Muscle layer of duodenum (tissue), 2 donors: ENCODE measurements at regions not wholly inside any gene's neighbourhood (a gene's known extent, or its start where the extent isn't known, plus 50 kb on each side); places are given as distances from the start of the nearest gene placed in this dataset.
"Not testable (repeated sequence)": the region's sequence is repeated elsewhere in the genome, so short reads cannot be mapped to it uniquely, and the experiment has no call there.

ENCODE experiments used
- H3K27ac ChIP-seq: one replicate; pipeline ENCODE4 v1.7.0; 2013; ENCODE audit warnings: mild to moderate bottlenecking, low read length
- H3K27me3 ChIP-seq: one replicate; pipeline ENCODE4 v1.7.0; 2013; ENCODE audit warnings: low read depth, mild to moderate bottlenecking, control low read depth, low read length
- H3K36me3 ChIP-seq, 2 donors: one replicate each; pipeline ENCODE4 v1.7.0; 2013; ENCODE audit warnings: low read length in 2 of 2, control low read depth in 1 of 2, mild to moderate bottlenecking in 1 of 2; ENCODE audit not compliant: insufficient read depth in 2 of 2, control insufficient read depth in 1 of 2
- H3K4me1 ChIP-seq, 2 donors: one replicate each; pipeline ENCODE4 v1.7.0; 2013; ENCODE audit warnings: low read length in 2 of 2, mild to moderate bottlenecking in 2 of 2, control low read depth in 1 of 2, moderate library complexity in 1 of 2; ENCODE audit not compliant: insufficient read depth in 2 of 2, control insufficient read depth in 1 of 2
- H3K4me3 ChIP-seq, 2 donors: one replicate each; pipeline ENCODE4 v1.7.0; 2013; ENCODE audit warnings: low read length in 2 of 2, low read depth in 1 of 2, mild to moderate bottlenecking in 1 of 2
- H3K9me3 ChIP-seq, 2 donors: one replicate each; pipeline ENCODE4 v1.7.0; 2013; ENCODE audit warnings: low read length in 2 of 2, control low read depth in 1 of 2, mild to moderate bottlenecking in 1 of 2; ENCODE audit not compliant: control insufficient read depth in 1 of 2
- donor health status: healthy.

DNA sequence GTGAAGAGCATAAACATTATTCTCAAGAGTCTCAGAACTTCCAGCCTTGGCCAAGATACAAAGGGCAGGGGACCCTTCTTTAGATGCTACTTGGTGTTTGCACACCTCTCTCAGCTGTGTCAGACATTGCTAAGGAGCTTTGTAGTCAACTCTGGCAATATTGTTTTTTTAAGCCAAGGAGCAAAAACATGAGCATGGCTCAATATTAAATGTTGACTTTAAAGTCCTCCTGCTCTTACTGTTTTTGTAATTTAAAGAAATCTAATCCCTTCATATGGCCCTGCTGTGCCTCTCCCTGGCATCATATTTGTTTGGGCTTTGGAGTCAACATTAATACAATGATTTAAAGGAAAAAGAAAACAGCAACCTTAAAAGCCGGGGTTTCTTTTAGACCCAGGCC lies 67.9 kb upstream of the TMEM170B start:
- no peaks in the 10 kb centered on the region for H3K27me3 ChIP-seq
- no peak overlapping the region for H3K4me3 ChIP-seq
- no peak overlapping the region for H3K27ac ChIP-seq
- H3K9me3 ChIP-seq = no peaks in the 10 kb centered on the region
- H3K36me3 ChIP-seq = no peaks in the 10 kb centered on the region
- H3K4me1 ChIP-seq = no peaks in the 10 kb centered on the region

DNA sequence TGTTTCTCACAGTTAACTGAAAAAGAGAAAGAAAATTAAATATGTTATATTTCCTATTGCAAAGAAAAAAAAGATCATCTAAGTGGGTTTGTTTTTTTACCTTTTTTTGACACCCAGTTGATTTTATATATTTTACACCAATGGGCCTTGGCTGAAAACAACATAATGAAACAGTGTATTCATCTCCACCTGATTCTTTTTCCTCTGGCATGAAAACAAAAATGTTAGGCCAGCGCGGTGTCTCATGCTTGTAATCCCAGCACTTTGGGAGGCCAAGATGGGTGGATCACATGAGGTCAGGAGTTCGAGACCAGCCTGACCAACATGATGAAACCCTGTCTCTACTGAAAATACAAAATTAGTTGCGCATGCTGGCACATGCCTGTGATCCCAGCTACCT lies 69.3 kb upstream of the TMEM170B start:
- H3K27ac ChIP-seq, H3K36me3 ChIP-seq, H3K4me1 ChIP-seq, H3K27me3 ChIP-seq, H3K4me3 ChIP-seq, H3K9me3 ChIP-seq: not testable (repeated sequence)

DNA sequence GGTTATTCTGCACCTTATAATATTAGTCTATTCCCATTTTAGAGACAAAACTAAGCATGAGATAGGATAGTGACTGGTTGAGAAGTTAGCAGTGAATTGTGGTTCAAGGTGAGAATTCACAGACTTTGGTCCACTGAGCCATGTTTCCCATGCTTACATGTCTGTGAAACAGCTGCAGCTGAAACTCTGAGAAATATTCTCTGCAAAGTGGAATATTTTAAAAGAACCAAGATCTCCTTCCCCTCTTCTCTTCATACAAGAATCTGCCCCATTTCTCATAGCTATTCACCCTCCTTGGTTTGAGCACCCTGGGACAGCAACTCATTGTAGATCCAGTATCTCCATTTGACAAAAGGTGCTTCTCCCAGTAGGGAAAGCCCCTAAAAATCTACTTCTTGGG lies 70.2 kb upstream of the TMEM170B start:
- Histone ChIP-seq H3K36me3 (no peaks in the 10 kb centered on the region), H3K9me3 (no peaks in the 10 kb centered on the region), H3K27ac (no peak overlapping the region), H3K27me3 (no peaks in the 10 kb centered on the region), H3K4me1 (no peaks in the 10 kb centered on the region), H3K4me3 (no peak overlapping the region)

DNA sequence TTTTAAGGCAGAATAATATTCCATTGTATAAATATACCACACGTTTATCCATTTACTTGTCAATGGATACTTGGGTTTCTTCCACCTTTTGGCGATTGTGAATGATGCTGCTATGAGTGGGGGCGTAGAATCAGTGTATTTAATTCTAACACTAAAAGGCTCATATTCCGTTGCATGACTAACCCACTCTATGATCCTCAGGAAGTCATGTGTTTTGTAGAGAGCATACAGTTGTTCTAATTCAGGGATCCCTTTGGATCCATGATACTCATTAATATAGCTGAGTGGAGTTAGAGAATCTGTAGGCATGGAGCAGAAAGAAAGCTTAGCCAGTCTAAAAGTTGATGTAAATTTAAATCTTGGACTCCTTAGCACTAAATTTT lies 74.2 kb upstream of the TMEM170B start:
- no peaks in the 10 kb centered on the region for H3K36me3 ChIP-seq
- H3K27ac ChIP-seq = no peak overlapping the region
- H3K4me3 ChIP-seq = no peak overlapping the region
- no peaks in the 10 kb centered on the region for H3K27me3 ChIP-seq
- H3K9me3 ChIP-seq = no peaks in the 10 kb centered on the region
- H3K4me1 ChIP-seq = no peaks in the 10 kb centered on the region

DNA sequence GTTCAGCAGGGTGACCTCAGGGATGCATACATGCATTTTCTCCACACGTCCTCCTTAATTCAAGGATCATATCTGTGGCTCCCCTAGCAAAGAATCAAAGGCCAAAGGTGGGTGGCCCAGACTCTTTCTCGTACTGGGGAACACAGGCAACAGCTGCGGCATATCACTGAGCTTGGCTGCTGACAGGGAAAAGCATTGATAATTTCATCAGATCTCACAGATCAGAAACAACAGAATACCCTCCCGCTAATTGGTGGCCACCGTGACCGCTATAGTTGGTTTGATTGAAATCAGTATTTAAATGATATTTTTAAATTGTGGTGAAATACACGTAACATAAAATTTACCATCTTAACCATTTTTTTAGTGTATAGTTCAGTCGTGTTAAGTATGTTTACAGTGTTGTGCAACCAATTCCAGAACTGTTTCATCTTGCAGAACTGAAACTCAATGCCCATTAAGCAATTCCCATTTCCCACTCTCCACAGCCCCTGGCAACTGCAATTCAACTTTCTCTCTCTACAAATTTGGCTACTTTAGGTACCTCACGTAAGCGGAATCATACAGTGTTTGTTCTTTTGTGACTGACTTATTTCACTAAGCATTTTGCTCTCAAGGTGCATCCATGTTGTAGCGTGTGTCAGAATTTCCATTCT lies 74.7 kb upstream of the TMEM170B start:
- Histone ChIP-seq H3K36me3 (no peaks in the 10 kb centered on the region), H3K9me3 (no peaks in the 10 kb centered on the region), H3K4me3 (no peak overlapping the region), H3K27me3 (no peaks in the 10 kb centered on the region), H3K4me1 (no peaks in the 10 kb centered on the region), H3K27ac (no peak overlapping the region)

DNA sequence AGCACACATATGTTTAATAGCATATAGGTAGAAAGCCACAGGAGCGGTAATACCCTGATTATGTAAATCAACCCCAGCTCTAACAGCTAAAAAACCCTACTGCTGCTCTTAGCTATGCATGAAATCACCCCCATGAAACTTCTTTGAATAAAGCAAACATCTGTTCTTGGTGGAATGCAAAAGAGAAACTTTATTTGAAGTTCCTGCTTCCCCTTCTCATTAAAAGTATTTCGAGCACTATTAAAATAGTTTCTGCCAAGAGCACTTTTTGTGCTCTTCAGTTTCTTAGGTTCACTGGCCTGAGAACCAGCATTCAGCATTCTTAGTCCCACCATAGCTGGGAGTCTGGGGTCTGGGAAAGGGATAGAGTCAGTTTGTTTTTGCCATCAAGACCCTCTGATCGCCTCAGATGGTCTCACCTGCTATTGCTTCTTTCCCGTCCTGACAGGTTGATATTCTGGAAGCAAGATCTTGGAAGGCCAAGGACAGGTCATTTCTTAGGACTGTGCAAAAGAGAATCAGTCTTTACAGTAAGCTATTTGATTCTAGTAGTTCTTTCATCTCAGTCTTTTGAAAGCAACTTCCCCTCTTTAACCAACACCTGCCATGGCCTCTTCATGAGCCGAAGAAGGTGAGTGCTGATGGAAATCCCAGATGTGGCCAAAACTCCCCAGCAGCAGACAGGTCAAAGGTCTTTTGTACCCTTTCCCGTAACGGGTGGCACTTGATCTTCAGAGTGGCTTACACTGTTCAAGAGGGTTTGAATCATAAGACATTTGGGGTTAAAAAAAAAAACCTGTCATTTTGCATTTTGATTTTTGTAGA lies 76.5 kb upstream of the TMEM170B start:
- Histone ChIP-seq H3K4me1 (no peaks in the 10 kb centered on the region), H3K4me3 (no peak overlapping the region), H3K27me3 (no peaks in the 10 kb centered on the region), H3K9me3 (no peaks in the 10 kb centered on the region), H3K27ac (no peak overlapping the region), H3K36me3 (no peaks in the 10 kb centered on the region)

DNA sequence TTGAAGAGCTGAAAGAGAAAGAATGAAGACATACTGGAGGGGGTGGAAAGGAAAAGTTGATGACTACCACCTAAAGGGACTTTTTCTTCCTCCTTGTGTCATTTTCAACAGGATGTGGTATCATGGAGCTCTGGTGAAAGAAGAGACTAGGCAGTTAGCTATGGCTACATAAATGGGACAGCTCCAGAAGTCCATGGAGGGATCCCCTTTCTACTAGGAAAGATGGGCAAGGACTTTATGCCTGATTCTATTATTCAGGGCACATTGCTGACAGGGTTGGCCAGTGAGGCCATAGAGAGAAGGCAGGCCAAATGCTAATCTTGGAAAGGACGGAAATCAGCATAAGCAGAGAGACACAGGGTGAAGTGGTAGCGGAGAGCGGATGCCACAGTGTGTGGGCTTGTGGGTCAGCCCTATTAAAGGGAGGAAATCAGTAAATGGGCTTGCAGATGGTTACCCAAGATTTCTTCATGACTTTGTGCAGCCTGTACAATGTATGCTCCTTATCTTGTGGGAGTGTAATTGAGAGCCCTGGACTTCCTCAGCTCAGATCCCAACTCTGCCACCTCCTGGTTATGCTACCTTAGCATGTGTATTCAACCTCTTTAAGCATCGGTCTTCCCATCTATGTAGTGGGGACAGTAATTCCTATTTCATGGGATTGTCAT lies 77.4 kb upstream of the TMEM170B start:
- no peaks in the 10 kb centered on the region for H3K9me3 ChIP-seq
- H3K4me1 ChIP-seq = no peaks in the 10 kb centered on the region
- no peak overlapping the region for H3K27ac ChIP-seq
- no peaks in the 10 kb centered on the region for H3K36me3 ChIP-seq
- no peaks in the 10 kb centered on the region for H3K27me3 ChIP-seq
- no peak overlapping the region for H3K4me3 ChIP-seq

DNA sequence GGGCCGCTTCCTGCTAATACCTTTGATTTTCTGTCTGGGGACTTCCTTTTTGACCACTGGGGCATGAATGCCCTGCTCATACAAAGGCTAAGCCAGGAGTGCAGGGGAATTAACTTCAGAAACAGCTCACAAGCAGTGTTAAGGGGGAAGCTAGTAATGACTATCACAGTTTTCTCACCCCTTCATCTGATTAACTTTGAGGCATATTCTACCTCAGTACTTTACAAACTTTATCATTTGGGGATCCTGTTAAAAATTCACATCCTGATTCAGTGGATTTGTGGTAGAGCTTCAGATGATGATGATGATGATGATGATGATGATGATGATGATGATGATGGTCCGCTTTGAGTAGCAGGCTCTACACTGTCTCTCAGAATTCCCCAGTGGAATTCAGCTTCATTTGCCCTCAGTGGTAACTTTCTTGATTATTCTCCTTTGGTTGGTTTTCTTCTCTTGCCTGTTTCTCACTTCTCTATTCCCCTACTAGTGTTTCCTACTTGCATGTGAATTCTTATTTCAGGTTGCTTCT lies 78.4 kb upstream of the TMEM170B start:
- H3K4me3 ChIP-seq = no peak overlapping the region
- no peaks in the 10 kb centered on the region for H3K9me3 ChIP-seq
- no peaks in the 10 kb centered on the region for H3K27me3 ChIP-seq
- H3K27ac ChIP-seq = no peak overlapping the region
- no peaks in the 10 kb centered on the region for H3K36me3 ChIP-seq
- H3K4me1 ChIP-seq = no peaks in the 10 kb centered on the region

DNA sequence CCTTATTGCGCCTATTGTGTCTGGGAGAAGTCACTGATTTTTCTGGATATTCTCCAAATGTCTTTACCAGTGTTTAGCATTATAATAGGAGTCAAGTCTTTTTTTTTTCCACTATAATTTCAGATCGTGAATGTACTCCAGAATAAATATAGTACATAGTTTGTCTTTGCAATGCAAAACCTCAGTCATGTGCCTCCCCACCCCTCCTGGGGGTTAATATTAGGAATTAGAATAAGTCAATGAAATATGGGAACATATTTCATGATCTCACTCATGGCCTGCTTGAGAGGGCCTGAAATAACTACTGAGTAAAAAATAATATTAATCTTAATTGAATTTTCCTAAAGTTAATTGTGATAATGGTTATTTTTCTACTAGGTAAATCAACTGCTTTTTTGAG lies 79.0 kb upstream of the TMEM170B start:
- H3K4me1 ChIP-seq = no peaks in the 10 kb centered on the region
- H3K36me3 ChIP-seq = no peaks in the 10 kb centered on the region
- H3K27ac ChIP-seq = no peak overlapping the region
- no peak overlapping the region for H3K4me3 ChIP-seq
- H3K27me3 ChIP-seq = no peaks in the 10 kb centered on the region
- no peaks in the 10 kb centered on the region for H3K9me3 ChIP-seq

DNA sequence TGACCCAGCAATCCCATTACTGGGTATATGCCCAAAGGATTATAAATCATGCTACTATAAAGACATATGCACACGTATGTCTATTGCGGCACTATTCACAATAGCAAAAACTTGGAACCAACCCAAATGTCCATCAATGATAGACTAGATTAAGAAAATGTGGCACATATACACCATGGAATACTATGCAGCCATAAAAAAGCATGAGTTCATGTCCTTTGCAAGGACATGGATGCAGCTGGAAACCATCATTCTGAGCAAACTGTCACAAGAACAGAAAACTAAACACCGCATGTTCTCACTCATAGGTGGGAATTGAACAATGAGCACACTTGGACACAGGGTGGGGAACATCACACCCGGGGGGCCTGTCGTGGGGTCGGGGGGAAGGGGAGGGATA lies 80.1 kb upstream of the TMEM170B start:
- not testable (repeated sequence) for H3K36me3 ChIP-seq, H3K27ac ChIP-seq, H3K27me3 ChIP-seq, H3K4me1 ChIP-seq, H3K9me3 ChIP-seq, H3K4me3 ChIP-seq

DNA sequence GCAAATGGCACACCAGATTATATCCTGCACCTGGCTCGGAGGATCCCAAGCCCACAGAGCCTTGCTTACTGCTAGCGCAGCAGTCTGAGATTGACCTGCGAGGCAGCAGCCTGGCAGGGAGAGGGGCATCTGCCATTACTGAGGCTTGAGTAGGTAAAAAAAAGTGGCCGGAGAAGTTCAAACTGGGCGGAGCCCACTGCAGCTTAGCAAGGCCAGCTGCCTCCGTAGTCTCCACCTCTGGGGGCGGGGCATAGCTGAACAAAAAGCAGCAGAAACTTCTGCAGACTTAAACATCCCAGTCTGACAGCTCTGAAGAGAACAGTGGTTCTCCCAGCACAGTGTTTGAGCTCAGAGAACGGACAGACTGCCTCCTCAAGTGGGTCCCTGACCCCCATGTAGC lies 85.4 kb upstream of the TMEM170B start:
- H3K27me3 ChIP-seq, H3K27ac ChIP-seq, H3K36me3 ChIP-seq, H3K4me3 ChIP-seq, H3K4me1 ChIP-seq, H3K9me3 ChIP-seq: not testable (repeated sequence)
